Mammary epithelial cell (primary cell): ENCODE measurements at regions not wholly inside any gene's neighbourhood (a gene's known extent, or its start where the extent isn't known, plus 50 kb on each side); places are given as distances from the start of the nearest gene placed in this dataset.

Source experiments
- CTCF ChIP-seq, 2 donors: IDR thresholded peaks in 1 of 2; conservative IDR thresholded peaks in 1 of 2; 2 replicates each; pipeline ENCODE4 v1.5.1; 2011 to 2012; ENCODE audit warnings: inconsistent platforms in 2 of 2, low read length in 2 of 2, mild to moderate bottlenecking in 2 of 2, control low read depth in 1 of 2, low read depth in 1 of 2; ENCODE audit not compliant: insufficient read depth in 1 of 2; ENCODE audit errors: extremely low read depth in 1 of 2
- EZH2 ChIP-seq: IDR thresholded peaks from 2 replicates; pipeline ENCODE4 v1.6.1; 2012; ENCODE audit warnings: low read length, inconsistent platforms, borderline replicate concordance

DNA sequence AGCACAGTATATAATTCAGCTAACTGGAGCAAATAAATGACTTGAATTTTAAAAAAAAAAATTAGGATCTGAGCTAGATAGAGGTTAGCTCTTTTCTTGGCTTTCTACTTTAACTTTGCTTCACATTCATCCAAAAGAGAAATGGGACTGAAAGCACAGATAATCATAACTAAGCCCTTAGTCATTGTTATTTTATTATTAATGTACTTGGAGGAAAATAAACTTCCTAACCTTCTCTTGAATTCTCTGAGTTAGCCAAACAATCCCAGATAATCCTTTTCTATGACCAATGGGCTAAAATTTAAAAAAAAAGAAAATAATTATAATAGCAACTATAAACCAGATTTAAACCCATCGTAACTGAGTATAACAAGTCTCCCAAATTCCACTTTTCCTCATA, 57.6 kb upstream of the RASA1 start:
- TF ChIP-seq CTCF (conservative IDR thresholded peaks at IDR 0.05 in 1 of 2, IDR thresholded peaks at IDR 0.05 in 1 of 2; ENCODE audit: extremely low read depth in 1 of 2, insufficient read depth in 1 of 2, low read depth in 1 of 2, low read length in 2 of 2), result no peak
- TF ChIP-seq EZH2, result no peak
